ENCODE measurements at regions not wholly inside any gene's neighbourhood (a gene's known extent, or its start where the extent isn't known, plus 50 kb on each side); places are given as distances from the start of the nearest gene placed in this dataset.
A peak's percentile ranks its signal among the peaks of the same experiment; 100 is the strongest.

GRCh38 chr2:176734868-176735267 is 465.6 kb downstream of the MTX2 start:
- WGBS, 2 donors = 85 to 90% methylated on average over 5 of the region's 5 CpGs
- intact Hi-C loops (cut with DNase I; ENCODE audit: low total_unique reads) = no loop called here
- no peaks in the 10 kb centered on the region for H3K4me1 ChIP-seq
- no peak overlapping the region for H3K27ac ChIP-seq
- no peaks in the 10 kb centered on the region for H3K27me3 ChIP-seq
- H3K9me3 ChIP-seq = no peaks in the 10 kb centered on the region
- TF ChIP-seq CTCF (IDR thresholded peaks at IDR 0.05) (no peak), POLR2A (IDR thresholded peaks at IDR 0.05) (no peak)
- H3K4me3 ChIP-seq = no peak overlapping the region
- H3K36me3 ChIP-seq (ENCODE audit: low read depth, missing control alignments) = no peaks in the 10 kb centered on the region
- DNase-seq = no peak

- H3K4me1 ChIP-seq = no peaks in the 10 kb centered on the region
- H3K36me3 ChIP-seq (ENCODE audit: low read depth, missing control alignments) = no peaks in the 10 kb centered on the region
- no peak overlapping the region for H3K4me3 ChIP-seq
- no peaks in the 10 kb centered on the region for H3K9me3 ChIP-seq
- 84 to 87% methylated on average over 1 of the region's 1 CpG for WGBS, 2 donors
- H3K27ac ChIP-seq = no peak overlapping the region
- intact Hi-C loops (cut with DNase I; ENCODE audit: low total_unique reads) = no loop called here
- TF ChIP-seq POLR2A (IDR thresholded peaks at IDR 0.05) = no peak
- no peak for DNase-seq
- no peaks in the 10 kb centered on the region for H3K27me3 ChIP-seq
Measured at GRCh38 chr2:176742271-176742670, 470.3 kb upstream of the HNRNPA3 start.

GRCh38 chr2:176743671-176744070 is 468.9 kb upstream of the HNRNPA3 start:
- H3K36me3 ChIP-seq (ENCODE audit: low read depth, missing control alignments) = no peaks in the 10 kb centered on the region
- H3K9me3 ChIP-seq = no peaks in the 10 kb centered on the region
- intact Hi-C loops (cut with DNase I; ENCODE audit: low total_unique reads) = no loop called here
- no peak for DNase-seq
- 47 to 58% methylated on average over 3 of the region's 3 CpGs for WGBS, 2 donors
- peak overlapping the region in 1 of 2 donors; percentile 38 for H3K27ac ChIP-seq
- TF ChIP-seq CTCF (IDR thresholded peaks at IDR 0.05) (no peak), POLR2A (IDR thresholded peaks at IDR 0.05) (no peak)
- H3K4me3 ChIP-seq = no peak overlapping the region
- H3K4me1 ChIP-seq = no peaks in the 10 kb centered on the region
- no peaks in the 10 kb centered on the region for H3K27me3 ChIP-seq

- TF ChIP-seq POLR2A (IDR thresholded peaks at IDR 0.05) (no peak), CTCF (IDR thresholded peaks at IDR 0.05) (no peak)
- no peaks in the 10 kb centered on the region for H3K36me3 ChIP-seq (ENCODE audit: low read depth, missing control alignments)
- H3K9me3 ChIP-seq = no peaks in the 10 kb centered on the region
- no peaks in the 10 kb centered on the region for H3K4me1 ChIP-seq
- H3K4me3 ChIP-seq = no peak overlapping the region
- H3K27me3 ChIP-seq = no peaks in the 10 kb centered on the region
- DNase-seq = no peak
- intact Hi-C loops (cut with DNase I; ENCODE audit: low total_unique reads) = no loop called here
- 44 to 63% methylated on average over 4 of the region's 4 CpGs for WGBS, 2 donors
- peak overlapping the region in 1 of 2 donors; percentile 38 for H3K27ac ChIP-seq
Measured at GRCh38 chr2:176744146-176744545, 468.4 kb upstream of the HNRNPA3 start.

GRCh38 chr2:176745543-176746200 is 466.9 kb upstream of the HNRNPA3 start:
- Histone ChIP-seq H3K4me3 (no peak overlapping the region), H3K4me1 (no peaks in the 10 kb centered on the region), H3K27ac (no peak overlapping the region), H3K27me3 (no peaks in the 10 kb centered on the region), H3K36me3 (ENCODE audit: low read depth, missing control alignments) (no peaks in the 10 kb centered on the region), H3K9me3 (no peaks in the 10 kb centered on the region)
- intact Hi-C loops (cut with DNase I; ENCODE audit: low total_unique reads) = no loop called here
- TF ChIP-seq POLR2A (IDR thresholded peaks at IDR 0.05) (no peak), CTCF (IDR thresholded peaks at IDR 0.05) (no peak)
- WGBS, 2 donors = 87 to 88% methylated on average over 8 of the region's 8 CpGs
- DNase-seq = no peak
